GM12891 (cell line): ENCODE measurements at regions not wholly inside any gene's neighbourhood (a gene's known extent, or its start where the extent isn't known, plus 50 kb on each side); places are given as distances from the start of the nearest gene placed in this dataset.
A peak's percentile ranks its signal among the peaks of the same experiment; 100 is the strongest.

Source experiments
- DNase-seq: peaks from one replicate; pipeline ENCODE4 v3.0.0; 2011; ENCODE audit warnings: low spot score; ENCODE audit not compliant: insufficient read length
- FAIRE-seq: peaks from 2 replicates; lab custom pipeline; 2011; peaks lifted over from hg19 to GRCh38; lab: Jason Lieb, UNC
- PAX5 ChIP-seq: IDR thresholded peaks from 2 replicates; pipeline ENCODE4 v1.6.1; 2011; ENCODE audit warnings: low read length, moderate library complexity, mild to moderate bottlenecking; ENCODE audit not compliant: insufficient read depth, severe bottlenecking
- POLR2A ChIP-seq: IDR thresholded peaks from 2 replicates; pipeline ENCODE4 v1.6.1; 2011; ENCODE audit warnings: low read depth, low read length, control low read depth
- POLR2AphosphoS5 ChIP-seq: IDR thresholded peaks from 2 replicates; pipeline ENCODE4 v1.6.1; 2011; ENCODE audit warnings: low read depth, low read length, control low read depth
- POU2F2 ChIP-seq: IDR thresholded peaks from 2 replicates; pipeline ENCODE4 v1.6.1; 2011; ENCODE audit warnings: low read depth, mild to moderate bottlenecking, control low read depth, low read length, moderate library complexity
- SPI1 ChIP-seq: IDR thresholded peaks from 2 replicates; pipeline ENCODE4 v1.6.1; 2011; ENCODE audit warnings: low read depth, low read length, control low read depth
- TAF1 ChIP-seq: IDR thresholded peaks from 2 replicates; pipeline ENCODE4 v1.6.1; 2011; ENCODE audit warnings: low read depth, low read length, control low read depth

GRCh38 chr4:104726002-104726401 lies 231.3 kb upstream of the CXXC4 start:
- TF ChIP-seq SPI1 (0 out of 2 replicates have a peak, but pooled peaks have one; percentile 28), TAF1 (no peak), POLR2A (no peak), POU2F2 (no peak)

DNA sequence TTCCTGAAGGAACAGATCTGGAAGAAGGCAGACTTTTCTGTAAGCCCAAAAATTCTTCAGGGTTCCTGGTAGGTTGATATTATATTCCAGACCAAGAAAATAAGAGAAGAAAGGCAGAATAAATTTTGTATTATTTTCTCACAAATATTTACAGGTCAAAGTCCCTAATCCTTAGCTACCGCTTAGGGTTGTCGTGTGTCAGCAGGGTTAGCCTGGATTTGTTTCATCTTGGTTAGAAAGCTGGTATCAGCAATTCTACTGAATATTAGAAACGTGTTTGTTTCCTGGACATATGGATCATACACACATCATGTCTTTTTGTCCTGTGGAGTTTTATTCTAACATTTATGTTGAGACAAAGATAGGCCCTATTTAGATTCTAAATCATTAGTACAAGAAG lies 232.9 kb upstream of the CXXC4 start:
- no peak for DNase-seq
- FAIRE-seq: no peak
- TF ChIP-seq SPI1 (no peak), TAF1 (no peak), POLR2A (no peak), POLR2AphosphoS5 (no peak), POU2F2 (no peak), PAX5 (no peak)

More at GRCh38 chr4:104726002-104726401, 231.3 kb upstream of the CXXC4 start:
- FAIRE-seq: peak; percentile 63
- DNase-seq: no peak

DNA sequence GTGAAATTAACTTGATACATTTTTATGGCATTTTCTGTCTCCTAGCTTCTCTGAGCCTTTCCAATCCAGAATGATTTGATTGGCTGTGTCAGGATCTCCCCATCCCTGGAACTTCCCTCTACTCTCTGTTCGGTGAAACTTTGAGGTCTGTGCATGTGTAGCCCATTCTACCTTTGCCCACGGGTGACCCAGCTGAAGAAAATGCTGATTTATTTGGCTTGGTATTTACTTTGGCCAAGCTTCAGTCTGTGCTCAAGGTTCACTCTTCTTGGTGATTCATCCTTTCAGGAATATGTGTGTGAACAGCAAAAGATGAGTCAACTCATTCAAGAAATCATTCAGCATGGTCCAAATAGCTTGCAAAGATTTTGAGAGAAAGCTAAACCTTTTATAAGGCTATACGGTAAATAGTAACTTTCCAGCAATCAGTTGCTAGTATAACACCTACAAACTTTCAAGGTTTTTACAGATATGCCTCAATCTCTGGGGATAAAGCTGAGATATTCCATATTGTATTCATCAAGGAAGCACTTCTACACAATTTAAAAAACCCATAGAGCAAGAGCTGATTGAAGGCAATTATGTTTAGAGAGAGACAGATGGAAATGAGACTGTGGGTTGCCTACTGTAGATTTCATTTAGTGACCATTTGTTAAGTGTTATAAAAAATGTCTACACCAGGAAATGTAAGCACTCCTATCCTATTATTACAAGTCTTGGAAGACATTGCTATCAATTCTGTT lies 233.9 kb upstream of the CXXC4 start:
- DNase-seq (no peak), FAIRE-seq (no peak)
- no peak for TF ChIP-seq POLR2A
- TF ChIP-seq SPI1: no peak
- no peak for TF ChIP-seq TAF1

DNA sequence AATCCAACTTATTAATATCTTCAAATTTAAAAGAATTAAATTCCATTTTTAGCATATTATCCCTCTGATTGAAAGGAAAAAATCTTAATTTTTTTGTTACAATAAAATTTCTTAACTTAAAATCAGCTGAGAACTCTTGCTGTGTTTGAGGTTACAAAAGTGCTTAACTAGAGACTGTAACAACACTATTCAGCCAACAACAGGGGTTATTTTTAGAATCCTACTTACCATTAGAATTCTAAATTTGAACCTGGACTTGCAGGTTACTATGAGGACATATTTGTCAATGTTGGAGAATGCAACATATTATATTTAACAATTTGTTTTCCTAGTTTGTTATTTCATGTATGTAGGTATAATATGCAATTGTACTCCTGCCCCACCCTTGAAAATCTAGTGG lies 238.1 kb upstream of the CXXC4 start:
- FAIRE-seq: no peak
- TF ChIP-seq POLR2A: no peak
- TF ChIP-seq PAX5: no peak
- no peak for TF ChIP-seq POU2F2
- no peak for TF ChIP-seq TAF1
- no peak for TF ChIP-seq SPI1
- no peak for DNase-seq

GRCh38 chr4:104735174-104735573 lies 240.5 kb upstream of the CXXC4 start:
- peak; percentile 44; the same call in 1 of the 2 replicates for TF ChIP-seq SPI1
- TF ChIP-seq POLR2A: no peak
- FAIRE-seq: no peak
- DNase-seq: no peak

GRCh38 chr4:104740161-104740560 lies 245.5 kb upstream of the CXXC4 start:
- FAIRE-seq: no peak

GRCh38 chr4:104743215-104743653 lies 248.5 kb upstream of the CXXC4 start:
- TF ChIP-seq TAF1: no peak
- TF ChIP-seq POU2F2: no peak
- TF ChIP-seq POLR2AphosphoS5: no peak
- no peak for TF ChIP-seq POLR2A
- TF ChIP-seq SPI1: peak; percentile 97
- no peak for TF ChIP-seq PAX5
- FAIRE-seq (peak; percentile 77), DNase-seq (no peak)

More at GRCh38 chr4:104740161-104740560, 245.5 kb upstream of the CXXC4 start:
- DNase-seq: no peak
- TF ChIP-seq PAX5: no peak
- no peak for TF ChIP-seq SPI1
- no peak for TF ChIP-seq TAF1
- no peak for TF ChIP-seq POU2F2
- no peak for TF ChIP-seq POLR2AphosphoS5
- TF ChIP-seq POLR2A: no peak

GRCh38 chr4:104747635-104748034 lies 252.9 kb upstream of the CXXC4 start:
- no peak for FAIRE-seq

DNA sequence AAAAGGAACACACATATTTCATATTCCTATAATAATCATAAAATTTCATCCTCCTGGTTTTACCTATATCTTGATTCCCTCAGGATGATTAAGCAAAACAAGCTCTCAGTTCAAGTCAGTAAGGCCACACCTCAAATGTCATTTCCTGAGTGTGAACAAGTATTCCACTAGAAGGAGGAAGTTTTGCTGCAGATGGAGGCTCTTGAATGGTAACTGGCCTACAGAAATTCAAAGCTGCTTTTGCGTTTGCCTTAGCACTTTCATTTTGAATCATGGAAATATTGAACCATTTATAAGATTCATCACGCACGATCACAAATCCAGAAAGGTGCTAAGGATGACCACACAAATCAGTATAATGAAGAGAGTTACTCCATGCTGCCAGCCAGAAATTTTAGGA lies 254.4 kb upstream of the CXXC4 start:
- TF ChIP-seq POLR2AphosphoS5: no peak
- no peak for TF ChIP-seq SPI1
- no peak for TF ChIP-seq POU2F2
- TF ChIP-seq PAX5: no peak
- TF ChIP-seq TAF1: no peak
- no peak for TF ChIP-seq POLR2A
- DNase-seq: no peak
- FAIRE-seq: peak; percentile 62

More at GRCh38 chr4:104747635-104748034, 252.9 kb upstream of the CXXC4 start:
- TF ChIP-seq TAF1 (no peak), POLR2AphosphoS5 (no peak), SPI1 (no peak), POU2F2 (no peak), PAX5 (no peak), POLR2A (no peak)
- DNase-seq: no peak

DNA sequence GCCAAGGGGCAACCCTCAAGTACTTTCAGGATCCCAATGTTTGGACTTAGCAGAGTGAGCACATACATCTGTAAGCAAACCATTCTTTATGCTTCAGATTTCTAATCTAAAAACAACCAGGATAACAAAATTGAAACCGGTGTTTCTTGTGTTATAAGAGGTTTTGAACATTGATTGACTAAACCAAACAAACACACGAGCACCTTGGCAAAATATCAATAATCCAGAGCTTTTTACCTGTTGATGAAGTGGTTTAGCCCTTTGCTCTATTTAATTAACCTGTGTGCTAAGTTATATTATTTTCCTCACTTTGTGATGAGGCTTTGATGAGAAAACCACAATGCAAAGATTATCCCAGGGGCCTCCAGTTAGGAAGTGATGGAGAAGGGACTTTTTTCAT lies 255.3 kb upstream of the CXXC4 start:
- no peak for DNase-seq
- no peak for FAIRE-seq
- TF ChIP-seq POLR2A (no peak), SPI1 (no peak), POU2F2 (no peak), TAF1 (no peak), PAX5 (no peak), POLR2AphosphoS5 (no peak)

DNA sequence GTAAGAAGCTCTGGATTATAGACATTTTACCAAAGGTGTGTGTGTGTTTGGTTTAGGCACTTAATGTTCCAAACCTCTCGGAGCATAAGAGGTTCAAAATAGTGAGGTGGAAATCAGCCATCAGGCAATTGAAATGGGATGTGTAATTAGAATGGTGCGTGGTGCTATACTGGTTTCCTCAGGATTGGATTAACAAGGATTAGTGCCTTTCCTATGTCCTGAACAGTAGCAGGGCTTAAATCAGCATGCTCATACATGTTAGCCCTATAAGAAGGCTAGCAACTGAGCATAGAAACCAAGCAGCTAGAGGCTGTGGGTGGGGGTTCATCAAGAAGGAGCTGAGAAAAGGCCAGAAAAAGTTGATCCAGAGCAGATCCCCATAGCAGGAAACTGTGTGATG lies 256.8 kb upstream of the CXXC4 start:
- TF ChIP-seq POLR2A (no peak), POLR2AphosphoS5 (no peak), TAF1 (no peak)
- DNase-seq (no peak), FAIRE-seq (peak; percentile 5)
